GM10248 (cell line): ENCODE measurements at regions not wholly inside any gene's neighbourhood (a gene's known extent, or its start where the extent isn't known, plus 50 kb on each side); places are given as distances from the start of the nearest gene placed in this dataset.

Experiments
- CTCF ChIA-PET: fragments of 300-600 bp; sonication (Branson Sonifier 250); formaldehyde crosslinking; extraction: SDS; loops from one replicate; lab custom pipeline; 2021; ENCODE audit warnings: antibody characterized with exemption; lab: Yijun Ruan, JAX
- POLR2A ChIA-PET: fragments of 350-650 bp; sonication (Branson Sonifier 250); formaldehyde crosslinking; extraction: SDS; loops from one replicate; lab custom pipeline; 2020; ENCODE audit warnings: antibody characterized with exemption; lab: Yijun Ruan, JAX
- DNase-seq: peaks from one replicate; pipeline ENCODE4 v3.0.0; 2012; ENCODE audit errors: extremely low spot score
- TF ChIP-seq, protein P1 (sequence below): IDR thresholded peaks from 2 replicates; pipeline ENCODE4 v1.5.1; 2012; ENCODE audit warnings: mild to moderate bottlenecking, low read depth; ENCODE audit errors: extremely low read depth, missing control alignments, control extremely low read depth

DNA sequence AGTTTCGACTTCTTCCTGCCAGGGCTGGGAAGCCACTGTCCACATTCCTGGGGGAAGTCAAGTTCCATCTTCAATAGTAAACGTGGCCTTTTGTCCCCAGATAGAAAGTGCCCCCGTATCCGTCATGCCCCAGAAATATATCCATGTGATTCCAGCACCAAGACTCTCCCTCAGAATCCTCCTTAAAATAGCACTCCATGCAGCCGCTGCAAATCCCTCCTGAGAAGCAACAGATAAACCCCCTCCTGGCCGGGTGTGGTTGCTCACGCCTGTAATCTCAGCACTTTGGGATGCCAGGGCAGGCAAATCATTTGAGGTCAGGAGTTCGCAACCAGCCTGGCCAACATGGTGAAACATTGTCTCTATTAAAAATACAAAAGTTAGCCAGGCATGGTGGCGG lies 126.1 kb downstream of the OLFM1 start:
- CTCF ChIA-PET: no interaction called here
- POLR2A ChIA-PET: no interaction called here
- TF ChIP-seq, protein P1, sequence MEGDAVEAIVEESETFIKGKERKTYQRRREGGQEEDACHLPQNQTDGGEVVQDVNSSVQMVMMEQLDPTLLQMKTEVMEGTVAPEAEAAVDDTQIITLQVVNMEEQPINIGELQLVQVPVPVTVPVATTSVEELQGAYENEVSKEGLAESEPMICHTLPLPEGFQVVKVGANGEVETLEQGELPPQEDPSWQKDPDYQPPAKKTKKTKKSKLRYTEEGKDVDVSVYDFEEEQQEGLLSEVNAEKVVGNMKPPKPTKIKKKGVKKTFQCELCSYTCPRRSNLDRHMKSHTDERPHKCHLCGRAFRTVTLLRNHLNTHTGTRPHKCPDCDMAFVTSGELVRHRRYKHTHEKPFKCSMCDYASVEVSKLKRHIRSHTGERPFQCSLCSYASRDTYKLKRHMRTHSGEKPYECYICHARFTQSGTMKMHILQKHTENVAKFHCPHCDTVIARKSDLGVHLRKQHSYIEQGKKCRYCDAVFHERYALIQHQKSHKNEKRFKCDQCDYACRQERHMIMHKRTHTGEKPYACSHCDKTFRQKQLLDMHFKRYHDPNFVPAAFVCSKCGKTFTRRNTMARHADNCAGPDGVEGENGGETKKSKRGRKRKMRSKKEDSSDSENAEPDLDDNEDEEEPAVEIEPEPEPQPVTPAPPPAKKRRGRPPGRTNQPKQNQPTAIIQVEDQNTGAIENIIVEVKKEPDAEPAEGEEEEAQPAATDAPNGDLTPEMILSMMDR: no peak
- no peak for DNase-seq

DNA sequence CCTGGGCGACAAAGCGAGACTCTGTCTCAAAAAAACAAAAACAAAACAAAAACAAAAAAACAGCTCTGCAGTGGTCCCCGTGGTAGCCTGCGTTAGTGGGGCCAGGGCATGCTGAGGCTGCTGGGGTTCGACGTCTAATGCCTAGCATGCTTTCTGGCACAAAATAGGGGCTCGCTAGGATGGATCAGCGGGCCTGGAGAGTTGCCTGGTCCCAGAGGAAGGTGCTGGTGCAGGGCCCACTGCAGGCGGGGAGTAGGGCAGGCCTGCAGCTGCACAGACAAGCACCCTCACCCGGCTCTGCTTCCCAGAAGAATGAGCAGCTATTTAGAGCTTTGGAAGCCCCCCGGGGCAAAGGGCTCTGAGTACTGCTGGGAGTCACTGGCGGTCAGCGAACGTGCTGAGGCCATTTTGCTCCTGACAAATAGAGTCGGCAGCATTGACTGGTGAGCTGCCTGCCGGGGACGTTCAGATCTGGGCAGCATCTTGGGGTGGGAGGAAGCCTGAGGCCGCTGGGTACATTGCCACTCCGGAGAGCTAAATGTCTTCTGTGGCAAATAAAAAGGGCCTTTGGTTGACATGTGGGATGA lies 126.7 kb downstream of the OLFM1 start:
- ChIA-PET POLR2A (no interaction called here), CTCF (no interaction called here)
- DNase-seq: no peak
- TF ChIP-seq, protein P1: no peak

DNA sequence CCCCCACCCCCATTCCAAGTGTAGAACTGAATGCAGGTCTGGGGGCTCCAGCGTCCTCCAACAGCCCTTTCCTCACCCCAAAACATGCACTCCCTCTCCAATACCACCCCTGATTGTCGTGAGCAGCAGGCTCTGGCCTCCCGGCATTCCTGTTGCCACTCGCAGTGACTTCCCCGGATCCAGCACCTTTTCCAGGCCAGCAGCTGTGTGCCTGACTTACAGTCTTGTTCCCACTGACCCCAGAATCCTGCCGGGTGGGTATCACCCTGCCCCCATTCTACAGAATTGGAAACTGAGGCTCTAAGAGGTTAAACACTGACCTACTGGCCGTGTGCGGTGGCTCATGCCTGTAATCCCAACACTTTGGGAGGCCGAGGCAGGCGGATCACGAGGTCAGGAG lies 127.2 kb downstream of the OLFM1 start:
- POLR2A ChIA-PET: no interaction called here
- TF ChIP-seq, protein P1: no peak
- DNase-seq: no peak
- CTCF ChIA-PET: no interaction called here

DNA sequence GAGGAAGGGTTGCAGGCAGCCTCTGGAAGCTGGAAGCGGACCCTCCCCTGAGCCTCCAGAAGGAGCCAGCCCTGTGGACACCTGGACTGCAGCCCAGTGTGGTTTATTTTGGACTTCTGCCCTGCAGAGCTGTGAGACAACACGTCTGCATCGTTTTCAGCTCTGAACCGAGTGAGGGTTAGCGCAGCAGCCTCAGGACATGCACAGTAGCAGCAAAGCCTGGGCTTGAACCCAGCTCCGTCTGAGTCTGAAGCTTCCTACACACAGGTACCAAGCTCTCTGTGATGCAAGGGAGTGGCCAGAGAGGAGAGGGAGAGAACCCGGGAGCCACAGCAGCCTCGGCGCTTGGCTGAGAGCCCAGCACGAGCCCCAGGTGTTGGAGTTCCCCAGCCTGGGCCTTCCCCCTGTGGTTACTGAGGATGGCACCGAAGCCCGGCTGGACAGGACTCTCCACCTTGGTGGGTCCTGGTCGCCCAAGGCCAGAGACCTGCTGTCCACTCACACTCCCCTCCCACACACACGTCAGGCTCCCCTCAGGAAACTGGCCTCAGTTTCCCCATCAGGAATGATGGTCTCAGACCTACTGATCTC lies 128.2 kb downstream of the OLFM1 start:
- POLR2A ChIA-PET: no interaction called here
- TF ChIP-seq, protein P1: no peak
- no peak for DNase-seq
- CTCF ChIA-PET: no interaction called here

DNA sequence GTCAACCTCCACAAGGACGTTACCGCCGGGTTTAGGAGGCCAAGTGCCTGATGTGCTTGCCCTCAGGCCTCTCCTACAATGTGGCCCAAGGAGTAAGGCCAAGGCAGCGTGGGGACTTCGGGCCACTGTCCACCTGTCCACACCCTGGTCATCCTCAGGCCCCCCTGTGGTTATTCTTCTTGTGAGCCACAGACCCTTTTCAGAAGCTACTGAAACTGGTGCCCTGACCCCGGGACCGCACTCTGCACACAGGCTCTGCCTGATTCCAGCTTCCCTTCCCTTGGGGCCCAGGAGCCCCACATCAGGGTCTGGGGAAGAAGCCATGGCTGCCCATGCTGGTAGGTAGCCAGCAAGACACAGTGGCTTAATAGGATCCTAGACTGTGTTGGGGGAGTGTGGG lies 128.8 kb downstream of the OLFM1 start:
- CTCF ChIA-PET: no interaction called here
- TF ChIP-seq, protein P1: no peak
- no peak for DNase-seq
- POLR2A ChIA-PET: no interaction called here

DNA sequence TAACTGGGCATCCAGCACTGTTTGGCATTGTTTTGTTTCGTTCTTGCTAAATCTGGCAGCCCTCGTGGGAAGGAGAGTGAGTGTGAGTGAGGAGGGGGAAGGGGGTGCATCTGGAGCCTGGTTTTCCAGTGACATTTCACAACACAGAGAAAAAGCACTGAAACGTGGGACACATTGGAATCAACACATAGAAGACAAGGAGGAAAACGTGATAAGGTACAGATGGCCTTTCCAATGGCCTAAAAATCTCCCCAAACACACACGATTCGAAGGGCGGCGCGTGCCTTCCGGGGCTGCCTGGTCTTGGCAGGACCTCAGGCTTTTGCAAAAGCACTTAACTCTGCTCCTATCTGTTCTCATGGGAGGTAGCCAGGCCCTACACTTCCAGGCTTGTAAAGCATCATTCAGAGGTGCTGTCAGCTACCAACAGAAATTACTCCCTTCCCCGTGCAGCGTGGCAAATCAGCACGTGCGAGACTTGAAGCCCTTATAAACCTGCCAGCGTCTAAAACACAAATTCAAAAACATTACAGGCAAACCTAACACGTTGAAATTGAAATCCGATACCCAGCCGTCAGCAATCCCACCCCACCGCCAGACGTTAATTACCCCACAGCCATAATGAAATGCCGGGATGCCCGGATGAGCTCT lies 129.4 kb downstream of the OLFM1 start:
- no peak for DNase-seq
- POLR2A ChIA-PET: no interaction called here
- TF ChIP-seq, protein P1: no peak
- CTCF ChIA-PET: no interaction called here
